H1 (cell line): ENCODE measurements at regions not wholly inside any gene's neighbourhood (a gene's known extent, or its start where the extent isn't known, plus 50 kb on each side); places are given as distances from the start of the nearest gene placed in this dataset.

Experiments
- CTCF ChIA-PET: fragments of 300-600 bp; sonication (Branson Sonifier 250); formaldehyde crosslinking; loops from one replicate; lab custom pipeline; 2021; ENCODE audit not compliant: partially characterized antibody; lab: Charles Lee
- POLR2A ChIA-PET: fragments of 300-600 bp; sonication (Branson Sonifier 250); formaldehyde crosslinking; loops from one replicate; lab custom pipeline; 2021; ENCODE audit warnings: inconsistent platforms; ENCODE audit not compliant: partially characterized antibody; lab: Charles Lee
- DNase-seq, 2 experiments: peaks; one replicate each; pipeline versions ENCODE4 v3.0.0 to v3.0.0-alpha.2; 2010 to 2022; ENCODE audit warnings: low spot score in 2 of 2, low read depth in 1 of 2, mixed read lengths in 1 of 2
- FAIRE-seq: peaks from 2 replicates; lab custom pipeline; 2011; peaks lifted over from hg19 to GRCh38; lab: Jason Lieb, UNC
- H2AFZ ChIP-seq: 2 replicates; pipeline ENCODE4 v1.8.1; 2012; ENCODE audit warnings: low read length, inconsistent platforms
- H2AK5ac ChIP-seq: 2 replicates; pipeline ENCODE4 v1.6.1; 2013; ENCODE audit warnings: low read depth, low read length
- H2BK120ac ChIP-seq: replicated peaks from 2 replicates; pipeline ENCODE3; 2013; ENCODE audit warnings: low read depth, low read length, inconsistent platforms
- H2BK12ac ChIP-seq: 2 replicates; pipeline ENCODE4 v1.6.1; 2013; ENCODE audit warnings: low read depth, low read length
- H2BK15ac ChIP-seq: 2 replicates; pipeline ENCODE4 v1.6.1; 2013; ENCODE audit warnings: low read length
- H2BK20ac ChIP-seq: 2 replicates; pipeline ENCODE4 v1.6.1; 2013; ENCODE audit warnings: low read length
- H2BK5ac ChIP-seq: 2 replicates; pipeline ENCODE4 v1.6.1; 2013; ENCODE audit warnings: low read depth, low read length
- H3K14ac ChIP-seq: 2 replicates; pipeline ENCODE4 v1.6.1; 2013; ENCODE audit warnings: inconsistent platforms; ENCODE audit not compliant: insufficient read length
- H3K18ac ChIP-seq: 2 replicates; pipeline ENCODE4 v1.6.1; 2013; ENCODE audit warnings: low read length; ENCODE audit errors: extremely low read depth
- H3K23ac ChIP-seq: 2 replicates; pipeline ENCODE4 v1.6.1; 2013; ENCODE audit warnings: inconsistent platforms; ENCODE audit not compliant: insufficient read length
- H3K23me2 ChIP-seq: 2 replicates; pipeline ENCODE4 v1.6.1; 2013; ENCODE audit warnings: low read depth, low read length
- H3K27ac ChIP-seq: 2 replicates; pipeline ENCODE4 v1.6.1; 2011; ENCODE audit warnings: low read depth, low read length, inconsistent platforms
- H3K27me3 ChIP-seq, 4 experiments: replicated peaks in 1 of 4; 1 replicate in 1 of 4; 2 replicates in 3 of 4; pipeline versions ENCODE4 v1.6.1 to v1.8.1; 2011 to 2013; ENCODE audit warnings: low read length in 3 of 4, mild to moderate bottlenecking in 3 of 4, inconsistent platforms in 2 of 4, mixed read lengths in 2 of 4, moderate library complexity in 1 of 4; ENCODE audit not compliant: control insufficient read depth in 3 of 4, insufficient read depth in 3 of 4; ENCODE audit errors: extremely low read depth in 1 of 4
- H3K36me3 ChIP-seq, 4 experiments: 2 replicates each; pipeline versions ENCODE4 v1.6.1 to v1.8.1; 2011 to 2013; ENCODE audit warnings: mild to moderate bottlenecking in 4 of 4, low read length in 3 of 4, moderate library complexity in 2 of 4, control low read depth in 1 of 4, inconsistent platforms in 1 of 4; ENCODE audit not compliant: insufficient read depth in 4 of 4, control insufficient read depth in 2 of 4
- H3K4ac ChIP-seq: replicated peaks from 2 replicates; pipeline ENCODE3; 2013; ENCODE audit warnings: low read length, low read depth, mixed read lengths, inconsistent platforms; ENCODE audit not compliant: insufficient read length
- H3K4me1 ChIP-seq, 4 experiments: replicated peaks in 1 of 4; 1 replicate in 1 of 4; 2 replicates in 3 of 4; pipeline versions ENCODE4 v1.6.1 to v1.8.1; 2011 to 2013; ENCODE audit warnings: low read length in 3 of 4, inconsistent platforms in 2 of 4, mixed read lengths in 1 of 4; ENCODE audit not compliant: insufficient read depth in 4 of 4, control insufficient read depth in 3 of 4
- H3K4me2 ChIP-seq, 2 experiments: 2 replicates each; pipeline versions ENCODE4 v1.6.1 to v1.8.1; 2011 to 2013; ENCODE audit warnings: low read depth in 2 of 2, low read length in 2 of 2, control low read depth in 1 of 2, inconsistent platforms in 1 of 2, mild to moderate bottlenecking in 1 of 2; ENCODE audit not compliant: insufficient read depth in 1 of 2
- H3K4me3 ChIP-seq, 4 experiments: fragments of 200-600, 300-600 bp in 1 of 4; sonication (generic), shearing (Covaris generic), sonication (Bioruptor Twin) in 1 of 4; 2 replicates each; pipeline versions ENCODE4 v1.5.1 to v1.8.1; 2011 to 2016; ENCODE audit warnings: low read length in 4 of 4, low read depth in 3 of 4, control low read depth in 2 of 4, inconsistent platforms in 2 of 4, mild to moderate bottlenecking in 2 of 4, mixed read lengths in 1 of 4, moderate library complexity in 1 of 4; ENCODE audit not compliant: insufficient read depth in 2 of 4; ENCODE audit errors: extremely low read depth in 1 of 4
- H3K56ac ChIP-seq: replicated peaks from 2 replicates; pipeline ENCODE3; 2013; ENCODE audit warnings: low read depth, mild to moderate bottlenecking, mixed read lengths, low read length, inconsistent platforms; ENCODE audit not compliant: insufficient read length
- H3K79me1 ChIP-seq: 2 replicates; pipeline ENCODE4 v1.6.1; 2013; ENCODE audit warnings: low read depth, low read length, control low read depth
- H3K79me2 ChIP-seq, 2 experiments: 2 replicates each; pipeline versions ENCODE4 v1.6.1 to v1.8.1; 2012 to 2013; ENCODE audit warnings: low read length in 2 of 2, mild to moderate bottlenecking in 2 of 2, inconsistent platforms in 1 of 2; ENCODE audit not compliant: insufficient read depth in 2 of 2, control insufficient read depth in 1 of 2
- H3K9ac ChIP-seq, 4 experiments: replicated peaks in 1 of 4; 1 replicate in 1 of 4; 2 replicates in 3 of 4; pipeline versions ENCODE4 v1.6.1 to v1.8.1; 2011 to 2013; ENCODE audit warnings: low read depth in 3 of 4, low read length in 3 of 4, control low read depth in 2 of 4, mild to moderate bottlenecking in 2 of 4, moderate library complexity in 2 of 4, inconsistent platforms in 1 of 4; ENCODE audit errors: extremely low read depth in 1 of 4
- H3K9me3 ChIP-seq, 2 experiments: 2 replicates each; pipeline versions ENCODE4 v1.6.1 to v1.8.1; 2012 to 2013; ENCODE audit warnings: mild to moderate bottlenecking in 2 of 2, moderate library complexity in 2 of 2, control low read depth in 1 of 2, inconsistent platforms in 1 of 2, low read depth in 1 of 2, low read length in 1 of 2, mixed read lengths in 1 of 2; ENCODE audit not compliant: insufficient read depth in 2 of 2
- H4K20me1 ChIP-seq, 2 experiments: replicated peaks in 1 of 2; 2 replicates each; pipeline versions ENCODE3 to v1.8.1; 2011 to 2013; ENCODE audit warnings: inconsistent platforms in 2 of 2, low read length in 2 of 2, mild to moderate bottlenecking in 1 of 2; ENCODE audit not compliant: insufficient read depth in 2 of 2, control insufficient read depth in 1 of 2
- H4K5ac ChIP-seq: 2 replicates; pipeline ENCODE4 v1.6.1; 2013; ENCODE audit warnings: low read length, low read depth, mixed read lengths, inconsistent platforms; ENCODE audit not compliant: insufficient read length
- H4K8ac ChIP-seq: 2 replicates; pipeline ENCODE4 v1.8.0; 2013; ENCODE audit warnings: mild to moderate bottlenecking, moderate library complexity, low read length, inconsistent platforms; ENCODE audit not compliant: insufficient read depth; ENCODE audit errors: extremely low read depth
- H4K91ac ChIP-seq: replicated peaks from 2 replicates; pipeline ENCODE3; 2013; ENCODE audit warnings: low read length, mixed read lengths, inconsistent platforms; ENCODE audit not compliant: insufficient read length
- CEBPB ChIP-seq: IDR thresholded peaks from 2 replicates; pipeline ENCODE4 v1.6.1; 2012; ENCODE audit warnings: low read depth, low read length
- CTBP2 ChIP-seq: IDR thresholded peaks from 2 replicates; pipeline ENCODE4 v1.7.0; 2011; ENCODE audit warnings: borderline replicate concordance, mild to moderate bottlenecking, moderate library complexity, mixed read lengths, low read length; ENCODE audit not compliant: insufficient read depth, insufficient read length
- MAX ChIP-seq: IDR thresholded peaks from 2 replicates; pipeline ENCODE4 v1.6.1; 2012; ENCODE audit warnings: inconsistent platforms
- NANOG ChIP-seq: IDR thresholded peaks from 2 replicates; pipeline ENCODE4 v1.6.1; 2011; ENCODE audit warnings: low read length, low read depth, mild to moderate bottlenecking, inconsistent platforms; ENCODE audit not compliant: insufficient read depth, poor library complexity, severe bottlenecking
- NRF1 ChIP-seq: IDR thresholded peaks from 2 replicates; pipeline ENCODE4 v1.6.1; 2011; ENCODE audit warnings: mild to moderate bottlenecking, low read depth, low read length, improper control_type of control experiment
- POLR2AphosphoS5 ChIP-seq: IDR thresholded peaks from 2 replicates; pipeline ENCODE4 v1.6.1; 2011; ENCODE audit warnings: low read depth, low read length
- RAD21 ChIP-seq, 2 experiments: IDR thresholded peaks in 1 of 2; conservative IDR thresholded peaks in 1 of 2; 2 replicates each; pipeline ENCODE4 v1.6.1; 2011; ENCODE audit warnings: low read depth in 2 of 2, low read length in 2 of 2, improper control_type of control experiment in 1 of 2, inconsistent platforms in 1 of 2, mild to moderate bottlenecking in 1 of 2, moderate library complexity in 1 of 2
- RBBP5 ChIP-seq: IDR thresholded peaks from 2 replicates; pipeline ENCODE4 v1.7.1; 2012; ENCODE audit warnings: low read depth, mild to moderate bottlenecking, inconsistent platforms, low read length, moderate library complexity, borderline replicate concordance
- SIN3A ChIP-seq, 2 experiments: IDR thresholded peaks in 1 of 2; conservative IDR thresholded peaks in 1 of 2; 2 replicates each; pipeline ENCODE4 v1.6.1; 2011 to 2012; ENCODE audit warnings: low read length in 2 of 2, improper control_type of control experiment in 1 of 2, low read depth in 1 of 2, mild to moderate bottlenecking in 1 of 2
- SIRT6 ChIP-seq: IDR thresholded peaks from one replicate; pipeline ENCODE4 v1.7.1; 2012; ENCODE audit warnings: low read length, inconsistent platforms
- SP2 ChIP-seq: IDR thresholded peaks from 2 replicates; pipeline ENCODE4 v1.6.1; 2012; ENCODE audit warnings: mild to moderate bottlenecking, low read length, inconsistent platforms
- SUZ12 ChIP-seq: fragments of 200-600 bp; sonication (generic); IDR thresholded peaks from 2 replicates; pipeline ENCODE4 v1.6.1; 2012; ENCODE audit warnings: mild to moderate bottlenecking, inconsistent platforms, low read length, moderate library complexity, mixed read lengths
- TCF12 ChIP-seq: IDR thresholded peaks from 2 replicates; pipeline ENCODE4 v1.6.1; 2011; ENCODE audit warnings: low read depth, mild to moderate bottlenecking, low read length
- WGBS, 2 experiments: shearing (Covaris generic) in 1 of 2; methylation state at CpG; one replicate each; pipeline versions ENCODE4 v1.1.6 to v1.1.7; 2013 to 2015; ENCODE audit warnings: low lambda C conversion rate in 2 of 2, mixed read lengths in 2 of 2, inconsistent platforms in 1 of 2, low coverage in 1 of 2, missing lambda C conversion rate in 1 of 2; ENCODE audit not compliant: insufficient replicate concordance in 2 of 2, insufficient coverage in 1 of 2, insufficient read length in 1 of 2; ENCODE audit errors: extremely low coverage in 1 of 2, missing lambda C conversion rate in 1 of 2; 5-methylcytosine and 5-hydroxymethylcytosine counted together

DNA sequence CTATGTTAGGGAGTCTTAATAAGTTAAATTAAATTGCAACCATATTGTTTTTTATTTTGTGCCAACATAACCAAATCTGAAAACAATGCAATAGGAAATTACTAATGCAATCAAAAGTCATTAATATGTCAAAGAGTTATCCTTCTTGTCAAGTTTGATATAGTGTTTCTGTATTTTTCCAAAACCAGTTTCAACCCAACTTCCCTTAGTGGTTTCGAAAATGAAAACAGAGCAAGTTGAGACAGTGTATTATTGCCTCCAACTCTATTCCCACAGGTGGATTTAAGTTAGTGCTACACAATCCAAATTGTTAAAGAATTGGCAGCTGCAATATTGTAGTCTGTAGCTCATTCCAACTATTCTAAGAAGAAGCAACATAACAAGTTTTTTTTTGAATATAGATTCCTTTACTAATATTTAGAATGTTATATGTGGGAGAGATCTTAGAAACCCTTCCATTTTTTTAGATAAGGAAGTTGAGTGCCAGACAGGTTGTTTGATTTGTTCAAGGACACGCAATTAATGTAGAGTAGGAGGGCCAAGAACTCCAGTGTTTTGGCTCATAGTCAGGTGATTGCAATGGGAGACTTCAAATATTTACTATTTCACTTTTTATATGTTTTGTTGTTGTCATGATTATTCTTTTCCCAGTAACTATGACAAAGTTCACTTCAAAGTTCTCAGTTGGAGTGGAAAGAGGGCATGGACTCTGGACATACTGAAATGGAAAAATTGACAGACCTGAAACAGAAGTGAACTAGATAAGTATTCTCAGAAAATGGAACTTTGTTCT, 282.4 kb upstream of the HSF2 start:
- no peaks in the 10 kb centered on the region for H3K79me2 ChIP-seq
- H3K36me3 ChIP-seq: no peaks in the 10 kb centered on the region
- no peak overlapping the region for H3K56ac ChIP-seq
- H2BK20ac ChIP-seq: no peak overlapping the region
- no peak overlapping the region for H3K4me2 ChIP-seq
- H3K27me3 ChIP-seq: no peaks in the 10 kb centered on the region
- no peak overlapping the region for H2BK12ac ChIP-seq
- no peak overlapping the region for H3K9ac ChIP-seq
- POLR2A ChIA-PET: no interaction called here
- no peak overlapping the region for H4K8ac ChIP-seq
- H4K91ac ChIP-seq: no peak overlapping the region
- H2BK120ac ChIP-seq: no peak overlapping the region
- H3K4me1 ChIP-seq: no peaks in the 10 kb centered on the region
- H3K4ac ChIP-seq: no peak overlapping the region
- FAIRE-seq (no peak), DNase-seq (no peak)
- WGBS, 2 experiments: 93% methylated on average over 2 of the region's 2 CpGs; no CpG with 5 or more reads in 1 of the 2 experiments
- no peak overlapping the region for H3K27ac ChIP-seq
- H2AFZ ChIP-seq: no peak overlapping the region
- no peak overlapping the region for H2BK15ac ChIP-seq
- H3K79me1 ChIP-seq: no peaks in the 10 kb centered on the region
- no peak overlapping the region for H2BK5ac ChIP-seq
- no peak overlapping the region for H4K5ac ChIP-seq
- H4K20me1 ChIP-seq: no peaks in the 10 kb centered on the region
- H3K23ac ChIP-seq: no peak overlapping the region
- no peaks in the 10 kb centered on the region for H3K23me2 ChIP-seq
- H3K9me3 ChIP-seq: no peaks in the 10 kb centered on the region
- CTCF ChIA-PET: no interaction called here
- no peak overlapping the region for H2AK5ac ChIP-seq
- H3K14ac ChIP-seq: no peak overlapping the region
- no peak overlapping the region for H3K18ac ChIP-seq
- H3K4me3 ChIP-seq: no peak overlapping the region
- TF ChIP-seq CTBP2: no peak
- no peak for TF ChIP-seq POLR2AphosphoS5
- no peak for TF ChIP-seq SIRT6
- no peak for TF ChIP-seq SP2
- no peak for TF ChIP-seq NRF1
- no peak for TF ChIP-seq TCF12
- TF ChIP-seq CEBPB: no peak
- no peak for TF ChIP-seq RAD21 (IDR thresholded peaks at IDR 0.05 in 1 of 2, conservative IDR thresholded peaks at IDR 0.05 in 1 of 2; ENCODE audit: low read depth in 2 of 2, low read length in 2 of 2)
- no peak for TF ChIP-seq SIN3A (conservative IDR thresholded peaks at IDR 0.05 in 1 of 2, IDR thresholded peaks at IDR 0.05 in 1 of 2; ENCODE audit: low read depth in 1 of 2, low read length in 2 of 2)
- TF ChIP-seq MAX: no peak
- TF ChIP-seq NANOG: no peak
- TF ChIP-seq RBBP5: no peak
- TF ChIP-seq SUZ12: no peak
